Activated T-cell treated with anti-CD3 and anti-CD28 coated beads, Interleukin-2, amount 50 U/mL, for 24 hours (primary cell): ENCODE measurements at regions not wholly inside any gene's neighbourhood (a gene's known extent, or its start where the extent isn't known, plus 50 kb on each side); places are given as distances from the start of the nearest gene placed in this dataset.

Experiments used
- DNase-seq: peaks from one replicate; pipeline ENCODE4 v3.0.0-alpha.2; 2020
- H3K27ac Mint-ChIP-seq: 2 replicates; pipeline ENCODE4 v1.8.0; 2020; ENCODE audit warnings: mild to moderate bottlenecking, mixed read lengths
- H3K27me3 Mint-ChIP-seq: 2 replicates; pipeline ENCODE4 v1.8.0; 2020; ENCODE audit warnings: mixed read lengths
- H3K36me3 Mint-ChIP-seq: 2 replicates; pipeline ENCODE4 v1.8.0; 2020; ENCODE audit warnings: low read depth, mixed read lengths
- H3K4me1 Mint-ChIP-seq: 2 replicates; pipeline ENCODE4 v1.8.0; 2020; ENCODE audit warnings: low read depth, mixed read lengths
- H3K4me3 Mint-ChIP-seq: 2 replicates; pipeline ENCODE4 v1.8.0; 2020; ENCODE audit warnings: mild to moderate bottlenecking, moderate library complexity, mixed read lengths
- H3K9me3 Mint-ChIP-seq: 2 replicates; pipeline ENCODE4 v1.8.0; 2020; ENCODE audit warnings: mixed read lengths

DNA sequence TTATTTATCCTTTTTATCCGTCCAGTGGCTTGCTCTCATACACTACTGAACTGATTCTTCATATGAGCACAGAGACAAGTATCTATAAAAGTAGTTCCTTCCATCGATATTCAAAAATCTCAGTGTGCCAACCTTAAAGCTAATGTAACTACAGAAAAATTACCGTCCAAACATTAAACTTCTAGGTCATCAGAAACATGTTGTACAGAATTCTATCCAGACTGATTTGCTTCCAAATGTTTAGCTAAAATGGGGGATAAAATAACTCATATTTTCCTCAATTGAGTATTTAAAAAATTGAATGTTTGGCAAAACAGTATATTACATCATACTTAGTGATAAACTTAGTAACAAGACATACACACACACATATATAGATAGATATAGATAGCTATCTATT lies 584.7 kb upstream of the SEMA3D start:
- H3K4me3 Mint-ChIP-seq, result no peak overlapping the region
- no peaks in the 10 kb centered on the region for H3K36me3 Mint-ChIP-seq
- no peaks in the 10 kb centered on the region for H3K4me1 Mint-ChIP-seq
- H3K27me3 Mint-ChIP-seq, result no peaks in the 10 kb centered on the region
- no peaks in the 10 kb centered on the region for H3K9me3 Mint-ChIP-seq
- no peak overlapping the region for H3K27ac Mint-ChIP-seq
- no peak for DNase-seq

DNA sequence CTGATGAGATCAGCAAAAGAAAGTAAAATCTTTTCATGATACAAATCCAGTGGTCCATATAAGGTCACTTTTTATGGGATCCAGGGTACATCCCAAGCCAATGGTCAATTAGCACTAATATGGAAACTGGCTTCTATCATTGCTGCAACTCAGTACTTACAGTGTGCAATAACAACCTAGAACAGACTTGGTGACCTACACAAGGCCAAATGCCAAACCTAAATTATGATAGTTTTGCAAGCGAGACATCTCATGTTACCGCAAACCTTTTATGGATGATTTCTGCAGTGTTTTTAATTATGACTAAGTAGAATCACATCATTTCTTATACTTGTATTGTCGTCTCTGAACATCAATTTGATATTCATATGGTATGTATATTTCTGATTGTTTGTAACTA lies 583.5 kb upstream of the SEMA3D start:
- no peaks in the 10 kb centered on the region for H3K36me3 Mint-ChIP-seq
- no peaks in the 10 kb centered on the region for H3K27me3 Mint-ChIP-seq
- H3K4me3 Mint-ChIP-seq, result no peak overlapping the region
- DNase-seq, result no peak
- no peaks in the 10 kb centered on the region for H3K9me3 Mint-ChIP-seq
- no peaks in the 10 kb centered on the region for H3K4me1 Mint-ChIP-seq
- no peak overlapping the region for H3K27ac Mint-ChIP-seq

DNA sequence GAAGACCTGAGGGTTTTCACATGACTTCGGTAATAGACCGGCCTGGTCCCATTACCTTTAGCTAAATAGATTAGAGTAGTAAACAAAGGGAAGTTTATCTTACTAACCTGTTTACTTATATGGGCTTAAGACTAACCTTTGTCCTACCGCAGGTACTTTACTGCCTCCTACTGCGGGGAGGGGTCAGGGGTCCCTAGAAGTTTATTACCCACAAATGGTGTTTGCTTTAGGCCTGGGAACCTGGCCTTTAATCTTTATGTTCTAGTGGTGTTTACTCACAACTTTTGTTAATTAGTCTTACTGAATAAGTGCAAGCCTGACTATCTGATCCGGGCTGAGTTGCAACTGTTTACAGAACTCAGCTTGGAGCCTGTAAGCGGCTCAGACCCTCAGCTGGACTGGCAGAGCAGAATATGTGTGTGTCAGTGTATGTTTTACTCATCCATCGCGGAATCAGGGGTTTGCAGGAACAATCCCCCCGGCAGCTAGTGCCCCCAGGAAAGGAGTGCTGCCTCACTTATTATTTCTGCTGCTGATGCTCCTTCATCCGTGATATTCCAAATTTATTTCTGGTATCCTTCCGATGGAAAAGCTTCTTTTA lies 578.9 kb upstream of the SEMA3D start:
- H3K27me3 Mint-ChIP-seq, result no peaks in the 10 kb centered on the region
- no peaks in the 10 kb centered on the region for H3K4me1 Mint-ChIP-seq
- no peak overlapping the region for H3K4me3 Mint-ChIP-seq
- no peaks in the 10 kb centered on the region for H3K9me3 Mint-ChIP-seq
- DNase-seq, result no peak
- no peak overlapping the region for H3K27ac Mint-ChIP-seq
- H3K36me3 Mint-ChIP-seq, result no peaks in the 10 kb centered on the region

DNA sequence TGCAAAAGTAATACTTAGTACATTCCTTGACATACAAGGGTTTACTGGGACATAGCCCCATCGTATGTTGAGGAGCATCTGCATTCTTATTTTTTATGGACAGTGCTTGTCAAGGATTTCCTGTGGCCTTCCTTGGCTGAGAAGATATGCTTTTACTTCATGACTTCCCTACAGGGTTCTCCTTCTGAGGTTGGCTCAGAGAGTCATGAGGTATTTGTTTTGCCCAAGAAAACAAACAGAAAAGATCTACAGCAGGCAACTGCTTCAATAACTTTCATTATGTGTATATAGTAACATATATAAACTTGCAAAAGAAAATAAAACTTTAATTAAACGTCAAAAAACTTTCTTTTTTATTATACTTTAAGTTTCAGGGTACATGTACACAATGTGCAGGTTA lies 577.2 kb upstream of the SEMA3D start:
- Mint-ChIP-seq H3K27me3 (no peaks in the 10 kb centered on the region), H3K36me3 (no peaks in the 10 kb centered on the region), H3K4me3 (no peak overlapping the region), H3K9me3 (no peaks in the 10 kb centered on the region), H3K27ac (no peak overlapping the region), H3K4me1 (no peaks in the 10 kb centered on the region)
- no peak for DNase-seq

DNA sequence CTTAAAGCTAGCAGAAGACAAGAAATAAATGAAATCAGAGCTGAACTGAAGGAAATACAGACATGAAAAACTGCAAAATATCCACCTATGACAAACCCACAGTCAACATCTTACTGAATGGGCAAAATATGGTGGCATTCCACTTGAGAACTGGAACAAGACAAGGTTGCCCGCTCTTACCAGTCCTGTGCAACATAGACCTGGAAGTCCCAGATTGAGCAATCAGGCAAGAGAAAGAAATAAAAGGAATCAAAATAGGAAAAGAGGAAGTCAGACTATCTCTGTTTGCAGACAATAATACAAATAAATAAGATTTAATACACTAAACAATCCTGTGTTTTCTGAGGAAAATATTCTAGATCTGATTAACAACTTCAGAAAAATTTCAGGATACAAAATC lies 570.5 kb upstream of the SEMA3D start:
- no peak for DNase-seq
- Mint-ChIP-seq H3K27me3 (no peaks in the 10 kb centered on the region), H3K4me1 (no peaks in the 10 kb centered on the region), H3K9me3 (peaks cover 19% of the 10 kb centered on the region), H3K4me3 (no peak overlapping the region), H3K27ac (no peak overlapping the region), H3K36me3 (no peaks in the 10 kb centered on the region)

DNA sequence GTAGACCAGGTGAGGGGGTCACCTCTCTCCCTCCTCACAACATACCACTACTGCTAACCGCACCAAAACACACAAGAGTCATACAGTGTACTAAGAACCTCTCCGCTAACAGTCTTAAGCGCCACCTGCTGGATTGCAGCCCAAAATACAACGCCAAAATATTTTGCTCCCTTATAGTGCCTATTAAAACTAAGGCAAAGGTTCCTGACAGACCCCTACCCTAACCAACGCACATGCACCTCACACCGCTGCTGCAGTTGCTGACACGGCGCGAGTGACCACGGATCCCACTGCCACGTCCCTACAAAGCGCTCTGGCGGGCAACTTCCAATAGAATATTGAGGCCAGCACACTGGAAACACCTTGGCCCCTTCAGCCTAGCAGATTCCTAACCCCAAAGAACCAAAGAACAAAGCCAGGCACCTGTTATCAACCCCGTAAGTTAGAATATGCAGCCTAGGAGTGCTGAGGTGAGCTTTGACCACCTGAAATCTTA lies 563.6 kb upstream of the SEMA3D start:
- Mint-ChIP-seq H3K9me3 (peaks cover 13% of the 10 kb centered on the region), H3K27ac (no peak overlapping the region)

DNA sequence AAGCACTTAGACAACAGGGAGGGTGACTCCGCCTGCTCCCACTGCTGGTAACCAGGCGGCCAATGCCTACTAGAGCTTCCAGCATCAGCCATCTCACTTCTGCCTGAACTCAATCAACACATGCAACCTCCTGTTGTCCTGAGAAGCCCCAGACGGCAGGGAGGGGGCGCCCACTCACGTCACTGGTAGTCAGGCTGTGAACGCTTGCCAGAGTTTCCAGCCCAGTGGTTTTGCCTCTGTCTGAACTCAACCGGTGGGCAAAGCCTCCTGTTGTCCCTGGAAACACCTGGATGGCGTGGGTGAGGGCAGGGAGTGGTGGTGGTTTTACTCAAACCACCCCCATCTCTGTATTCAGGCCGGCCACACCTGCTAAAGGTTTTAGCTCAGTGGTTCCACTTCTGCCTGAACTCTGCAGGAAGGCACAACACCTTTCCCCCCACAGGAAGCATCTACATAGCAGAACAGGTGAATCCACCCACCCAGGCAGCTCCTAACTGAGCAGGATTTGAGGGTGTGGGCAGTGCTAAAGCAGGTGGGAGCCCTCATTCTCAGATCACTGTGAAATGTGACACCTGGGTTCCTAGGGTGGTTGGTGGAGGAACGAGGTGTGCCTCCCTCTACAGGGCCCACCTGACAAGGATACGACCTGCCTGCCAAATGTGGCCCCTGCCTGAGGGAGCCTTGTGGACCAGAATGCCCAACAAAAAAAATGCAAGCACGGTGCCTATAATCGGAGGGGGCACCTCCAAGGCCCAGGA lies 563.0 kb upstream of the SEMA3D start:
- Mint-ChIP-seq H3K4me1 (no peaks in the 10 kb centered on the region), H3K27ac (no peak overlapping the region), H3K36me3 (no peaks in the 10 kb centered on the region), H3K9me3 (peaks cover 8% of the 10 kb centered on the region), H3K4me3 (no peak overlapping the region), H3K27me3 (no peaks in the 10 kb centered on the region)
- DNase-seq, result no peak

More for the DNA sequence above, 563.6 kb upstream of the SEMA3D start:
- no peak overlapping the region for H3K4me3 Mint-ChIP-seq
- no peaks in the 10 kb centered on the region for H3K36me3 Mint-ChIP-seq
- no peaks in the 10 kb centered on the region for H3K27me3 Mint-ChIP-seq
- no peaks in the 10 kb centered on the region for H3K4me1 Mint-ChIP-seq
- DNase-seq, result no peak

DNA sequence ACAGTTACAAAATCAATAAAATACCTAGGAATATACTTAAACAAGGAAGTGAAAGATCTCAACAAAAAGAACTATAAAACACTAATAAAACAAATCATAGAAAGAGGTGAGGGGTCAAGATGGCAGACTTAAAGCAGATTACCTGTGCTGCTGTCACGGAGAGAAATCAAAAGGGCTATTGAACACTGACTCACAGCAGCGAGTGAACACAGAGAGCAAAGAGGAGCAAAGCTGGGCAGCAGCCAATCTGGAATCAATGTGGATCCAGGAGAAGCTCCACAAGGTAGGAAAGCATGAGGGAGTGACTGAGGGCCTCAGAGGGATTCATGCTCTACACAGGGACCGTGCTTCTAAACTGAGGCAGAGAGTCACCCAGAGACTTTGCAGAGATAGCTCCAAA lies 562.0 kb upstream of the SEMA3D start:
- H3K9me3 Mint-ChIP-seq, result peaks cover 10% of the 10 kb centered on the region
- H3K36me3 Mint-ChIP-seq, result no peaks in the 10 kb centered on the region
- no peak overlapping the region for H3K27ac Mint-ChIP-seq
- H3K4me1 Mint-ChIP-seq, result no peaks in the 10 kb centered on the region
- H3K4me3 Mint-ChIP-seq, result no peak overlapping the region
- H3K27me3 Mint-ChIP-seq, result no peaks in the 10 kb centered on the region
- no peak for DNase-seq

DNA sequence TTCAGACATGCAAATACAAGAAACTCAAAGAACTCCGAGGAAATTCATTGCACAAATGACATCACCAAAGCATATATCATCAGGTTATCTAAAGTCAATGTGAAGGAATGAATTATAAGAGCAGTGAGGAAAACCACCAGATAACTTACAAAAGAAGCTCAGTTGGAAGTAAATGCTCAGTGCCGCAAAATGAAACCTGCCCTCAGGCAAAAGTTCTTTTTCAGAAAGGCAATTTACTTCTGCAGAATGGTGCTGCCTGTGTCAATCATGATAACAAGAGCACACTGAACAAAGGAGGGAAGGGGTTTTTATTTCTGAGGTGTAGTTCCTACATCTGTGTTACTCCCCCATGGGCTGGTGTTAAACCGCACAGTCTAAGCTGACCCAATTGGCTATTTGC lies 550.6 kb upstream of the SEMA3D start:
- Mint-ChIP-seq H3K9me3 (peaks cover 10% of the 10 kb centered on the region), H3K4me1 (no peaks in the 10 kb centered on the region), H3K36me3 (no peaks in the 10 kb centered on the region), H3K27me3 (no peaks in the 10 kb centered on the region), H3K27ac (no peak overlapping the region), H3K4me3 (no peak overlapping the region)
- DNase-seq, result no peak

DNA sequence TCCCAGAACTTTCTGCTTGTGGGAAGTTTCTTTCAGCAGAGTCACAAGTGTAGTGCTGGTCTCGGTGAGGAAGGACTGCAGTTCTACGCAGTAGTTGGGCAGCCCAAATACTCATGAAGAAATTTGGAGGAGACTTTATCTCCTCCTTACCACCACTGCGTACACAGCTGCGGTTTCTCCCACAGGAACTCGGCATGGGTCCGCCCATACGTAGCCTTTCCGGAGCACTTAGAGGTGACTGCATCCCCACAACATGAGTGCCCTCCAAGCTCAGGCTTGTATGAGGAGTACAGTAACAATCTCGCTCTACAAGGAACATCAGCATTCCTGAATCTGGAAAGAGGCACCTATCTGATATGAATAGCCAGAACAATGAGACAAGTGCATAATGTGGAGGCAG lies 549.2 kb upstream of the SEMA3D start:
- Mint-ChIP-seq H3K9me3 (peaks cover 16% of the 10 kb centered on the region), H3K4me3 (no peak overlapping the region)

DNA sequence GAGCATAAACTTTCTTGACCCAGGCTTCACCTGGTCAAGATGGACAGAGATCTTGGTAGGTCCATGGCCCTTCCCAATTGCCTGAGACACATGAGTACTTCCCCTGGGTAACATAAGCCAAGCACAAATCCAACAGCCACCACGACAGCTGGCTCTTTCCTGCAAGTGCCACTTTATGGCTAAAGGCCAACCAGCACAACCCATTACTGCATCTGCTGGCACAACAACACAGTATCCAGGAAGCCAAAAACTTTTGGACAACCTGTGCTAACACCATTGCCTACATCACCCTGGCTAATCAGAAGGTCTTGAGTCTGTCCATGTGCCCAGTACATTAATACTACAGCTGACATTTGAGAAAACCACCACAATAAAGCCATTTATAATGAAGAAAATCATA lies 548.0 kb upstream of the SEMA3D start:
- H3K36me3 Mint-ChIP-seq, result no peaks in the 10 kb centered on the region
- peaks cover 16% of the 10 kb centered on the region for H3K9me3 Mint-ChIP-seq
- no peaks in the 10 kb centered on the region for H3K4me1 Mint-ChIP-seq
- no peak overlapping the region for H3K4me3 Mint-ChIP-seq
- no peak overlapping the region for H3K27ac Mint-ChIP-seq
- no peak for DNase-seq
- H3K27me3 Mint-ChIP-seq, result no peaks in the 10 kb centered on the region

More for the DNA sequence above, 549.2 kb upstream of the SEMA3D start:
- H3K27ac Mint-ChIP-seq, result no peak overlapping the region
- no peak for DNase-seq
- H3K27me3 Mint-ChIP-seq, result no peaks in the 10 kb centered on the region
- H3K4me1 Mint-ChIP-seq, result no peaks in the 10 kb centered on the region
- no peaks in the 10 kb centered on the region for H3K36me3 Mint-ChIP-seq

DNA sequence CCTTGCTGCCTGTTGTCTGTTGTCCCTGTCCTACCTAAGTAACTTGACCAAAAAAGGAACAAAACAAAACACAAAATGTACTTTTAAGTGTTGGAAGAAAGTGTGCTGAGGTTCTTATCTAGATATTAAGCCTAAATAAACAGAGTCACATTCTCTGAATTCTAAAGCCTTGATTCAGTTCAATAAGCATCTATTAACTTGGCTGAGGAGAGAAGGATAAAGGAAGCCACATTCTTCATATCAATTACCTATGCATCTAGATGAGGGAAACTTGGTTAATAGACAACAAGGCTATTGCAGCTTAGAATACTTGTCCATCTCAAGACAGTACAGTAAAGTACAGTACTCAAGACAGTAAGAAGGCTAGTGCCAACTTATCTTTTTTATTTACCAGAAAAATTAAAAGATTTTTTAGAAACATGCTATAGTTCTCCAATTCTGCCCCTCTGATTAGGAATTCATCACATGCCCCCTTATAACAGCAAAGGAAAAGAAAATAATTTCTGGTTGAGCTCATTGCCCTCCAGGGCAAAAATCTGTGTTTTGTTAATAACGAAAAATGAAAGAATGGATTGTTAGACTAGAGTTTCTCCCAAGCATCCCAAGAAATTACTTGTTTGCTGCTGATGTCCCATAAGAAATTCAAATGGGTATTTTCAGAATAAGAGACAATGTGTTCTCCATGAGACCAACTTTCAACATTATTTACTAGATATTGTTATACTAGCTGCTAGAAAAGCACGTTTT lies 546.5 kb upstream of the SEMA3D start:
- Mint-ChIP-seq H3K36me3 (no peaks in the 10 kb centered on the region), H3K27me3 (no peaks in the 10 kb centered on the region), H3K4me3 (no peak overlapping the region), H3K27ac (no peak overlapping the region), H3K4me1 (no peaks in the 10 kb centered on the region), H3K9me3 (peaks cover 13% of the 10 kb centered on the region)
- no peak for DNase-seq

DNA sequence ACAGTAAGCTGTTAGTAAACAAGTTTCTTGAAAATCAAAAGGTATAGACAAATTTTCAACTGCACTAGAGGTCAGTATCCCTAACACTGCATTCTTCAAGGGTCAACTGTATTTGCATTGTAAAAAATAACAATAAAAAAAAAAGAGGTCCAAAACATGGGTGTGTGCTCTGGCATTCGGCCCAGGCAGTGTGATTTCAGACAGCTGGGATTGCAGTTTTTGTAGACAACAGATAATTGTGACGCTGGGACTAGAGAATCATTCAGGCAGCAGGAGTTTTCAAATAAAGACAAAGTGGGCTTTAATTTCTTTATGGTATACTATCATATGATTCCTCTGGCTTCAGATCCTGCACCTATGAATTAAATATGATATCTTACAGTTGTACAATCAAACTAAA lies 543.2 kb upstream of the SEMA3D start:
- no peak overlapping the region for H3K27ac Mint-ChIP-seq
- no peak overlapping the region for H3K4me3 Mint-ChIP-seq
- H3K36me3 Mint-ChIP-seq, result no peaks in the 10 kb centered on the region
- peaks cover 7% of the 10 kb centered on the region for H3K9me3 Mint-ChIP-seq
- no peak for DNase-seq
- H3K4me1 Mint-ChIP-seq, result no peaks in the 10 kb centered on the region
- H3K27me3 Mint-ChIP-seq, result no peaks in the 10 kb centered on the region

DNA sequence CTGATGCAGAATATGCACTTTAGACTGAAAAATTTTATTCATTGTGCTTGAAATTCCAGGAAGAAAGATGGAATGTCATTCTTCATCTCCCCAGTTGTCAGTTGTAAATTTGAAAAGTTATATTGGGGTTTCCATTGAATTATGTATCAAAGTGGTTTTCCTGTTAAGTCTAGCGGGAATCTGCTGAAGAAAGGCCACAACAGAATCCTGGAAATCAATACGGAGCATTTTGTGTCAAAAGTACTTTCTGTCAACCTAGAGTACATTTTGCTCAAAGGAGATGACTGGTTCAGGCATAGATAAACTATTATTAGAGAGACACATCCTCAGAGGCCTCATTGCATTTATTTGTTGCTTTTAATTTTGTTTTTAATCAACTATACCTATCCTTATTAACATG lies 538.2 kb upstream of the SEMA3D start:
- no peak overlapping the region for H3K27ac Mint-ChIP-seq
- no peaks in the 10 kb centered on the region for H3K9me3 Mint-ChIP-seq
- no peak overlapping the region for H3K4me3 Mint-ChIP-seq
- H3K36me3 Mint-ChIP-seq, result no peaks in the 10 kb centered on the region
- H3K4me1 Mint-ChIP-seq, result no peaks in the 10 kb centered on the region
- no peaks in the 10 kb centered on the region for H3K27me3 Mint-ChIP-seq
- DNase-seq, result no peak
